Brain microvascular endothelial cell (primary cell): ENCODE measurements at regions not wholly inside any gene's neighbourhood (a gene's known extent, or its start where the extent isn't known, plus 50 kb on each side); places are given as distances from the start of the nearest gene placed in this dataset.

ENCODE experiments used
- DNase-seq: peaks from one replicate; pipeline ENCODE4 v3.0.0-alpha.2; 2020
- H3K27ac ChIP-seq: fragments of 250-450 bp; sonication (Bioruptor Pico); 2 replicates; pipeline ENCODE4 v1.5.1; 2020; ENCODE audit warnings: mild to moderate bottlenecking, moderate library complexity
- H3K27me3 ChIP-seq: fragments of 250-450 bp; sonication (Bioruptor Pico); replicated peaks from 2 replicates; pipeline ENCODE4 v1.5.1; 2020; ENCODE audit warnings: mild to moderate bottlenecking
- H3K36me3 ChIP-seq: fragments of 250-450 bp; sonication (Bioruptor Pico); replicated peaks from 2 replicates; pipeline ENCODE4 v1.5.1; 2020; ENCODE audit warnings: mild to moderate bottlenecking
- H3K4me3 ChIP-seq: 2 replicates; pipeline ENCODE4 v1.5.1; 2011; ENCODE audit warnings: low read depth, mild to moderate bottlenecking, control low read depth, low read length, moderate library complexity
- CTCF ChIP-seq: IDR thresholded peaks from 2 replicates; pipeline ENCODE4 v1.5.1; 2011; ENCODE audit warnings: low read depth, mild to moderate bottlenecking, moderate library complexity, low read length, control low read depth, inconsistent platforms; ENCODE audit errors: missing control alignments
- in situ Hi-C: cut with HindIII; loops from 2 replicates; pipeline ENCODE4 v1.10.0; 2017; ENCODE audit warnings: low sequenced_read_pairs, low pct_ligation_motif_present

DNA sequence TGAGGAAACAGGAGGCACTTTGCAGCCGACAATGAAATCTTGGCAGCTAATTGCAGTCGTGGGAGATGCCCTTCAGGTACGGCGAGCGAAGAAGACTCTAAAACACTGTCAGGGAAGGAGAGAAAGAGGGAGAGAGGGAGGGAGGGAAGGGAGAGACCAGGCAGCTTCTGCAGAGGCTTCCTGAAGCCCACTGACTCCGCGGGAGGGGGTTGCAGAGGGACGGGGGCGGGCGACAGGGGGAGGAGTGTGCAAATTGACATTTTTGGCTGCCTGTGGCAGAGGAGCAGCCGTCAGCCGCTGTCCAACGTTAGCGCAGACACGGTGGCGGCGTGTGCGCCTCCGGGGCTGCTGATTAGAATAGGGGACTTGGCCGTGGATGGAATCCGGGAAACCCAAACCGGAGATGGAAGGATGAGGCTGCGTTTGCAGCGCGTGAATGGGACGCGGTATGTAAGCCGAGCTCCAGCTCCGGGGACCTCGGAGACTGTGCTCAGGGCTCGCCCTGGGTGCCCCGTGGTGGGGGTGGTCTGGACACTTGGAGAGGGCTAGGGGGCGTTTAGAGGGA is 849.1 kb upstream of the RBFOX1 start:
- no peaks in the 10 kb centered on the region for H3K36me3 ChIP-seq
- DNase-seq, result no peak
- in situ Hi-C loops, result no loop called here
- no peak overlapping the region for H3K27ac ChIP-seq
- H3K27me3 ChIP-seq, result peaks cover 2% of the 10 kb centered on the region
- no peak overlapping the region for H3K4me3 ChIP-seq
- TF ChIP-seq CTCF, result no peak

- no peak overlapping the region for H3K27ac ChIP-seq
- TF ChIP-seq CTCF, result no peak
- peaks cover 2% of the 10 kb centered on the region for H3K27me3 ChIP-seq
- in situ Hi-C loops, result no loop called here
- no peak overlapping the region for H3K4me3 ChIP-seq
- no peaks in the 10 kb centered on the region for H3K36me3 ChIP-seq
- DNase-seq, result no peak
Observed at GRCh38 chr16:6482696-6483468, 849.8 kb upstream of the RBFOX1 start.

- no peaks in the 10 kb centered on the region for H3K36me3 ChIP-seq
- no peak overlapping the region for H3K27ac ChIP-seq
- H3K27me3 ChIP-seq, result peaks cover 2% of the 10 kb centered on the region
- H3K4me3 ChIP-seq, result no peak overlapping the region
- no peak for DNase-seq
- no peak for TF ChIP-seq CTCF
- in situ Hi-C loops, result no loop called here
Observed at GRCh38 chr16:6481894-6482293, 850.8 kb upstream of the RBFOX1 start.

DNA sequence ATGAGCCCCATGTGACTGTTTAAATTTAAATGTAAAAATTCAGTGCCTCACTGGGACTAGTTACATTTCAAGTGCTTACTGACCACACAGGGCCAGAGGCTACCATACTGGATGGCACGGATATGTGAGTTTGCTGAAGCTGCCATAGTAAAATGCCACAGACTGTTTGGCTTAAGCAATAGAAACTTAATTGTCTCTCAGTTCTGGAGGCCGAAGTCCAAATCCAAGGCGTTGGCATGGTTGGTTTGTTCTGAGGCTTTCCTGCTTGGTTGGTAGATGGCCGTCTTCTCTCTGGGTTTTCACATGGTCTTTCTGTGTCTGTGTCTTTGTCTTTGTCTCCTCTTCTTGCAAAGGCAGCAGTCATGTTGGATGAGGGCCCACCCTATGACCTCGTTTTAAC is 878.9 kb upstream of the RBFOX1 start:
- TF ChIP-seq CTCF, result no peak
- no peak overlapping the region for H3K4me3 ChIP-seq
- H3K27ac ChIP-seq, result no peak overlapping the region
- no peak for DNase-seq
- H3K36me3 ChIP-seq, result no peaks in the 10 kb centered on the region
- no peaks in the 10 kb centered on the region for H3K27me3 ChIP-seq
- in situ Hi-C loops, result no loop called here

- H3K36me3 ChIP-seq, result no peaks in the 10 kb centered on the region
- no peak for DNase-seq
- H3K27me3 ChIP-seq, result no peaks in the 10 kb centered on the region
- no peak for TF ChIP-seq CTCF
- in situ Hi-C loops, result no loop called here
- no peak overlapping the region for H3K4me3 ChIP-seq
- no peak overlapping the region for H3K27ac ChIP-seq
Observed at GRCh38 chr16:6447021-6447790, 885.4 kb upstream of the RBFOX1 start.
